Neural crest cell (in vitro differentiated cells): ENCODE measurements at regions not wholly inside any gene's neighbourhood (a gene's known extent, or its start where the extent isn't known, plus 50 kb on each side); places are given as distances from the start of the nearest gene placed in this dataset.

Experiments
- DNase-seq: peaks from one replicate; pipeline ENCODE4 v3.0.0; 2021; ENCODE audit warnings: low read depth, mixed read lengths, low spot score
- H3K27ac Mint-ChIP-seq: one replicate; pipeline ENCODE4 v1.8.0; 2021; ENCODE audit warnings: mild to moderate bottlenecking, mixed read lengths; ENCODE audit not compliant: unreplicated experiment
- H3K27me3 Mint-ChIP-seq: 2 replicates; pipeline ENCODE4 v1.8.0; 2021; ENCODE audit warnings: low read depth, mild to moderate bottlenecking, mixed read lengths
- H3K36me3 Mint-ChIP-seq: 2 replicates; pipeline ENCODE4 v1.8.0; 2021; ENCODE audit warnings: low read depth, mild to moderate bottlenecking, mixed read lengths
- H3K4me1 Mint-ChIP-seq: 2 replicates; pipeline ENCODE4 v1.8.0; 2021; ENCODE audit warnings: mixed read lengths
- H3K4me3 Mint-ChIP-seq: one replicate; pipeline ENCODE4 v1.8.0; 2021; ENCODE audit warnings: mild to moderate bottlenecking, mixed read lengths
- H3K9me3 Mint-ChIP-seq: 2 replicates; pipeline ENCODE4 v1.8.0; 2021; ENCODE audit warnings: mixed read lengths
- TF ChIP-seq, protein P1 (sequence below): fragments of 200-600 bp; sonication (generic); conservative IDR thresholded peaks from 2 replicates; pipeline ENCODE4 v1.5.0; 2021; ENCODE audit warnings: antibody characterized with exemption, mild to moderate bottlenecking

DNA sequence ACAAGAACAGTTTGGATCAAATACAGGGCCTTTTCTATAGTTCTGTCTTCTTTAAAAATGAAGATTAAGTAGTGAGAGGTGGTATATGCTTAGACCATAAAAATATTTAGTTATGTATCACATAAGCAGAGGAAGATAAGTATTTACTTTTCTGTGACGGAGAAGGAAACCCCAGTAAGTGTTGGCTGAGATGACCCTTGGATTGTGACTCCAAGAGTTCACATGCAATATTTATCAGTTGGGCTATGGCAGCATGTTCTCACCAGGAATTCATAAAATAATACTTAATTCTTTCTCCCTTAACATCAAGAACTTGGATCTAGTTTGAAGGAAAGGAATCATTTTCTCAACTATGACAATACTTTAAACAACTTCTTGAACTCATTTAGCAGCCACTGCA, 98.4 kb upstream of the TBX18 start:
- Mint-ChIP-seq H3K27ac (no peak overlapping the region), H3K9me3 (no peaks in the 10 kb centered on the region), H3K4me1 (no peaks in the 10 kb centered on the region), H3K36me3 (no peaks in the 10 kb centered on the region), H3K4me3 (no peak overlapping the region), H3K27me3 (peaks cover 2% of the 10 kb centered on the region)
- DNase-seq = no peak
- TF ChIP-seq, protein P1, sequence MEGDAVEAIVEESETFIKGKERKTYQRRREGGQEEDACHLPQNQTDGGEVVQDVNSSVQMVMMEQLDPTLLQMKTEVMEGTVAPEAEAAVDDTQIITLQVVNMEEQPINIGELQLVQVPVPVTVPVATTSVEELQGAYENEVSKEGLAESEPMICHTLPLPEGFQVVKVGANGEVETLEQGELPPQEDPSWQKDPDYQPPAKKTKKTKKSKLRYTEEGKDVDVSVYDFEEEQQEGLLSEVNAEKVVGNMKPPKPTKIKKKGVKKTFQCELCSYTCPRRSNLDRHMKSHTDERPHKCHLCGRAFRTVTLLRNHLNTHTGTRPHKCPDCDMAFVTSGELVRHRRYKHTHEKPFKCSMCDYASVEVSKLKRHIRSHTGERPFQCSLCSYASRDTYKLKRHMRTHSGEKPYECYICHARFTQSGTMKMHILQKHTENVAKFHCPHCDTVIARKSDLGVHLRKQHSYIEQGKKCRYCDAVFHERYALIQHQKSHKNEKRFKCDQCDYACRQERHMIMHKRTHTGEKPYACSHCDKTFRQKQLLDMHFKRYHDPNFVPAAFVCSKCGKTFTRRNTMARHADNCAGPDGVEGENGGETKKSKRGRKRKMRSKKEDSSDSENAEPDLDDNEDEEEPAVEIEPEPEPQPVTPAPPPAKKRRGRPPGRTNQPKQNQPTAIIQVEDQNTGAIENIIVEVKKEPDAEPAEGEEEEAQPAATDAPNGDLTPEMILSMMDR = no peak

DNA sequence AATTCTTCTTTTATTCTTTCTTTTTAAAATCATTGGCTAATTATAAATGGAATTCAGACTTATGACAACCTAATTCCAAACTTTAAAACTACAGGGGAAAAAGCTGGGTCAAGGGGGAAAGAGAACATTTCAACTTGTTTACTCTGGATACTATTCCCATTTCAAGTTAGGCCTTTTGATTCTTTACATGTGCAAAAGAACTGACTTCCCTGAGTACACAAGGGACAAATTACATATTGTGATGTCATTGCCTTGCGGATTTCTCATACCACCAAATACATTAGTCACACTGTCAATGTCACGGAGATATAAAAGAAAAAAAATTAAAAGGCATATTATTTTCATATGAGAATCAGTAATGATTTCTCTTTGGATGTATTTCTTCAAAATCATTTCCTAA, 96.5 kb upstream of the TBX18 start:
- Mint-ChIP-seq H3K27me3 (peaks cover 10% of the 10 kb centered on the region), H3K4me1 (no peaks in the 10 kb centered on the region), H3K9me3 (no peaks in the 10 kb centered on the region), H3K4me3 (no peak overlapping the region), H3K36me3 (no peaks in the 10 kb centered on the region), H3K27ac (no peak overlapping the region)
- no peak for DNase-seq
- TF ChIP-seq, protein P1 = no peak

DNA sequence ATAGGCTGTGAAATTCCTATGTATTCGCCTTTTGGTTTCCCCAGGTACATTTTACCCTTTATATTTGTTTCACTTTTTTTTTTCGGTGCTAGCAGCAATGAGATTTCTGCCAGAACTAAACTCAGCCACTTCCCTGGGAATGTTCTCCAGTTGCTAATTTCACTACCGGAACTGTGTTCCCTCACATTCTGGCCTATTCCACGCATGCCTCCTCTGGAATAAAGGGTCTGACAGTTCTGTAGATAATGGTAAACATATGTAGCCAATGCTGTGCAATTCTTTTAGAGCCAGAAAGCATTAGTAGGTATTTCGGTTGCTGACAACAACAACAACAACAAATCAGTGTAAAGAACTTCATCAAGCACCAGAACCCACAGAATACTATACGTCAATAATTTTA, 96.1 kb upstream of the TBX18 start:
- DNase-seq = no peak
- H3K27me3 Mint-ChIP-seq = peaks cover 11% of the 10 kb centered on the region
- no peaks in the 10 kb centered on the region for H3K4me1 Mint-ChIP-seq
- no peak overlapping the region for H3K27ac Mint-ChIP-seq
- TF ChIP-seq, protein P1 = no peak
- no peak overlapping the region for H3K4me3 Mint-ChIP-seq
- peaks cover under 1% of the 10 kb centered on the region for H3K9me3 Mint-ChIP-seq
- no peaks in the 10 kb centered on the region for H3K36me3 Mint-ChIP-seq

DNA sequence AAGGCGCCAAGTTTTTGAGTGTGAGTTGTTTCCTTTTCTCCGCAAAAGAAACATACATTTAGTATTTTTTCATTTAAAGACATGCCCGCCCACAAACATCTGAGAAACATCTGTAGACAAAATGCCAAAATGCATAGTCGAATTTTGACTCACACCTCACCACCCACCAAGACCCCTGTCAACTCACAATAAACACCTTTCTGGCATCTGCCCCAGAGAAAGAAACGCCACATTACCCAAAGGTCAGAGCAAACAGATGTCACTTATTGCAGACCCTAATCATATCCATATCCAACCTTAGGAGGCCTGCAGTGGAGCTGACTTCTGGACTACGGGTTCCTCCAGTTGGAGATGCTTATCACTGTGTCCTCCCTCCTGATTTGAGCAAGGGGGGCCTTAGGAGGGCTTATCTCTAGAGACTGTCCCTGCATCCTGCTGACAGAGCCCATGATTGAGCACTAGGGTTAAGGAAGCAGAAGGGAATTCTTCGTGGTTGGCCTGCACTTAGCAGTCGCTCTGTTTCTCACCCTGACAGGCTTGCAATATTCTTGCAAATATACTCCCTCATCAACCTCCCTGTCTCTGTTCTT, 90.5 kb upstream of the TBX18 start:
- no peaks in the 10 kb centered on the region for H3K36me3 Mint-ChIP-seq
- H3K27ac Mint-ChIP-seq = no peak overlapping the region
- H3K4me1 Mint-ChIP-seq = no peaks in the 10 kb centered on the region
- H3K4me3 Mint-ChIP-seq = no peak overlapping the region
- H3K27me3 Mint-ChIP-seq = peaks cover 26% of the 10 kb centered on the region
- TF ChIP-seq, protein P1 = no peak
- DNase-seq = no peak
- peaks cover 4% of the 10 kb centered on the region for H3K9me3 Mint-ChIP-seq

DNA sequence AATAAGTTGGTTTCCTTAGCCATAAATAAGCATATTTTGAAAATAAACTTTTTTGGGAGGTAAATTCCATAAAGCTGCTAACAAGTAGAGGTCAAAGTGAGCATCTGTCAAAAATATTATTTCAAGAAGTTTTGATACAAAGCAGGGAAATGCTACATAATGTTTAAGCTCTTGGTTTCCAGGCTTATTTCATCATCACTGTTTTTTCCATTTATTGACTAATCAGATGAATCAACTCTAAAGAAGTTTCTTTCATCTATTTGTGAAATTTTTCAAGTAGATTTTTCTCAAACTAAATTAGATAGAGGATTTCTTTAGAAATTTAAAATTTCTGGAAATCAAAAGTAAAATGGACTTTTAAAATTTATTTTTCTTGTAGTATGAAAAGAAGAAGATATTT, 89.5 kb upstream of the TBX18 start:
- Mint-ChIP-seq H3K36me3 (no peaks in the 10 kb centered on the region), H3K4me3 (no peak overlapping the region), H3K27ac (no peak overlapping the region), H3K27me3 (peaks cover 26% of the 10 kb centered on the region), H3K4me1 (no peaks in the 10 kb centered on the region), H3K9me3 (peaks cover 4% of the 10 kb centered on the region)
- no peak for DNase-seq
- TF ChIP-seq, protein P1 = no peak
